K562 (cell line): ENCODE measurements at regions not wholly inside any gene's neighbourhood (a gene's known extent, or its start where the extent isn't known, plus 50 kb on each side); places are given as distances from the start of the nearest gene placed in this dataset.

ENCODE experiments used
- ATAC-seq: fragments of 200-7000 bp; cut with Tn5 transposase; 3 replicates; pipeline ENCODE4 v1.9.1; 2020; ENCODE audit warnings: moderate library complexity
- BruUV-seq: library from RNA; stranded (reverse); fragments of 400-500 nt; replicated peaks from 2 replicates; lab custom pipeline; 2021; lab: Mats Ljungman, UMichigan
- CTCF ChIA-PET: fragments of 300-600 bp; formaldehyde crosslinking; extraction: SDS; loops from one replicate; lab custom pipeline; 2021; ENCODE audit warnings: low intra/inter-chr PET ratio; lab: Yijun Ruan, JAX
- POLR2A ChIA-PET: fragments of 300-600, 350-650 bp; sonication (Branson Sonifier 250); formaldehyde crosslinking; extraction: SDS; loops from one replicate; lab custom pipeline; 2021; ENCODE audit warnings: antibody characterized with exemption, inconsistent platforms; lab: Yijun Ruan, JAX
- DNase-seq, 4 experiments: peaks; one replicate each; pipeline versions ENCODE4 v3.0.0 to v3.0.0-alpha.2; 2011 to 2018; ENCODE audit warnings: low spot score in 3 of 4, mixed read lengths in 3 of 4; ENCODE audit errors: extremely low read depth in 1 of 4
- FAIRE-seq: peaks from 2 replicates; lab custom pipeline; 2011; peaks lifted over from hg19 to GRCh38; lab: Jason Lieb, UNC
- H2AFZ ChIP-seq: 2 replicates; pipeline ENCODE4 v1.6.0; 2011; ENCODE audit warnings: low read depth, low read length, control low read depth, inconsistent platforms
- H3K27ac ChIP-seq: fragments of 200-600 bp; 3 replicates; pipeline ENCODE4 v1.8.0; 2011; ENCODE audit warnings: low read depth, mild to moderate bottlenecking, control low read depth, inconsistent platforms, low read length, moderate library complexity, mixed read lengths; ENCODE audit errors: extremely low read depth
- H3K27me3 ChIP-seq, 2 experiments: fragments of 300-600 bp in 1 of 2; 2 replicates in 1 of 2; 3 replicates in 1 of 2; pipeline versions ENCODE4 v1.6.0 to v1.8.0; 2011; ENCODE audit warnings: inconsistent platforms in 2 of 2, low read length in 2 of 2, mild to moderate bottlenecking in 1 of 2, mixed read lengths in 1 of 2, moderate library complexity in 1 of 2; ENCODE audit not compliant: control insufficient read depth in 2 of 2, insufficient read depth in 2 of 2
- H3K36me3 ChIP-seq: fragments of 300-600 bp; 3 replicates; pipeline ENCODE4 v1.8.0; 2011; ENCODE audit warnings: mild to moderate bottlenecking, low read length, inconsistent platforms; ENCODE audit not compliant: control insufficient read depth, insufficient read depth
- H3K4me1 ChIP-seq, 2 experiments: fragments of 200-600 bp in 1 of 2; replicated peaks in 1 of 2; 2 replicates in 1 of 2; 3 replicates in 1 of 2; pipeline versions ENCODE4 v1.5.1 to v1.8.0; 2011; ENCODE audit warnings: inconsistent platforms in 2 of 2, low read length in 2 of 2, mild to moderate bottlenecking in 1 of 2, mixed read lengths in 1 of 2, moderate library complexity in 1 of 2; ENCODE audit not compliant: control insufficient read depth in 2 of 2, insufficient read depth in 2 of 2
- H3K4me2 ChIP-seq: 2 replicates; pipeline ENCODE4 v1.6.1; 2011; ENCODE audit warnings: low read length, control low read depth, inconsistent platforms, mixed read lengths; ENCODE audit not compliant: insufficient read depth
- H3K4me3 ChIP-seq: fragments of 200-600 bp; sonication (generic), shearing (Covaris generic); 2 replicates; pipeline ENCODE4 v1.5.1; 2016; ENCODE audit warnings: control low read depth, inconsistent platforms
- H3K79me2 ChIP-seq: fragments of 200-600 bp; 3 replicates; pipeline ENCODE4 v1.8.0; 2011; ENCODE audit warnings: low read length, inconsistent platforms; ENCODE audit not compliant: control insufficient read depth, insufficient read depth
- H3K9ac ChIP-seq, 2 experiments: 2 replicates each; pipeline versions ENCODE4 v1.6.0 to v1.6.1; 2011; ENCODE audit warnings: low read depth in 2 of 2, low read length in 2 of 2, control low read depth in 1 of 2, inconsistent platforms in 1 of 2, mild to moderate bottlenecking in 1 of 2, mixed read lengths in 1 of 2; ENCODE audit not compliant: insufficient read depth in 1 of 2
- H3K9me1 ChIP-seq: one replicate; pipeline ENCODE4 v1.6.0; 2011; ENCODE audit warnings: inconsistent platforms, mild to moderate bottlenecking, low read length, moderate library complexity; ENCODE audit not compliant: control insufficient read depth, insufficient read depth
- H3K9me3 ChIP-seq: replicated peaks from 2 replicates; pipeline ENCODE4 v1.5.1; 2011; ENCODE audit warnings: low read depth, low read length, inconsistent platforms; ENCODE audit not compliant: control insufficient read depth, insufficient read depth
- H4K20me1 ChIP-seq: replicated peaks from 2 replicates; pipeline ENCODE4 v1.6.1; 2011; ENCODE audit warnings: low read length, inconsistent platforms, mixed read lengths; ENCODE audit not compliant: control insufficient read depth, insufficient read depth
- HEY1 ChIP-seq: fragments of 250-450 bp; sonication (Bioruptor Pico); IDR thresholded peaks from 2 replicates; pipeline ENCODE4 v1.5.0; 2020; ENCODE audit warnings: mild to moderate bottlenecking, moderate library complexity, borderline replicate concordance
- JUND ChIP-seq, 2 experiments: IDR thresholded peaks; 2 replicates in 1 of 2; 3 replicates in 1 of 2; pipeline ENCODE4 v1.6.1; 2011; ENCODE audit warnings: borderline replicate concordance in 2 of 2, low read depth in 2 of 2, low read length in 2 of 2, improper control_type of control experiment in 1 of 2, missing biosample characterization in 1 of 2, missing genetic modification characterization in 1 of 2, missing genetic modification reagents in 1 of 2
- MYBL2 ChIP-seq, 2 experiments: fragments of 450-650 bp in 1 of 2; sonication (generic) in 1 of 2; formaldehyde crosslinking in 1 of 2; IDR thresholded peaks; 2 replicates each; pipeline versions ENCODE4 v1.6.1 to v1.8.1; 2017 to 2022; ENCODE audit warnings: borderline replicate concordance in 1 of 2, inconsistent platforms in 1 of 2, low read depth in 1 of 2, mild to moderate bottlenecking in 1 of 2, missing genetic modification reagents in 1 of 2, moderate library complexity in 1 of 2
- NR2C2 ChIP-seq, 2 experiments: fragments of 200-800 bp in 1 of 2; sonication (Bioruptor generic) in 1 of 2; sonication (generic) in 1 of 2; formaldehyde crosslinking in 1 of 2; IDR thresholded peaks; 2 replicates each; pipeline versions ENCODE4 v1.6.1 to v1.8.0; 2016 to 2022; ENCODE audit warnings: mild to moderate bottlenecking in 1 of 2, missing compliant biosample characterization in 1 of 2, missing genetic modification characterization in 1 of 2, missing genetic modification reagents in 1 of 2
- PCBP1 ChIP-seq: fragments of 200-400 bp; formaldehyde crosslinking; IDR thresholded peaks from 2 replicates; pipeline ENCODE4 v1.6.1; 2018; ENCODE audit warnings: mild to moderate bottlenecking, low read depth, low read length; ENCODE audit not compliant: poor library complexity, severe bottlenecking
- RAD51 ChIP-seq: fragments of 450-650 bp; IDR thresholded peaks from 2 replicates; pipeline ENCODE4 v1.7.1; 2016; ENCODE audit warnings: low read depth, mild to moderate bottlenecking, borderline replicate concordance
- SRSF1 ChIP-seq: fragments of 200-400 bp; formaldehyde crosslinking; IDR thresholded peaks from 2 replicates; pipeline ENCODE4 v1.6.1; 2017; ENCODE audit warnings: mild to moderate bottlenecking, low read depth, low read length, moderate library complexity
- TEAD1 ChIP-seq, 2 experiments: fragments of 450-650 bp in 1 of 2; sonication (generic) in 1 of 2; formaldehyde crosslinking; IDR thresholded peaks; 2 replicates each; pipeline versions ENCODE4 v1.4.0 to v1.8.0; 2020 to 2022; ENCODE audit warnings: mild to moderate bottlenecking in 2 of 2, missing genetic modification reagents in 1 of 2
- ZNF121 ChIP-seq: sonication (generic); formaldehyde crosslinking; conservative IDR thresholded peaks from 2 replicates; pipeline ENCODE4 v1.8.0; 2022; ENCODE audit warnings: missing genetic modification reagents
- in situ Hi-C: fragments of 300-500 bp; cut with MboI; formaldehyde crosslinking; loops from 4 replicates; pipeline ENCODE4 v1.15.0; 2018; ENCODE audit warnings: inconsistent platforms, mixed read lengths
- intact Hi-C: fragments of 100-400 bp; cut with micrococcal nuclease; formaldehyde crosslinking; loops from 2 replicates; pipeline ENCODE4 v1.14.2; 2022
- TF ChIP-seq, protein P1 (sequence below): fragments of 250-450 bp; sonication (Bioruptor Pico); IDR thresholded peaks from 2 replicates; pipeline ENCODE4 v1.8.0; 2021; ENCODE audit warnings: mild to moderate bottlenecking, moderate library complexity
- TF ChIP-seq, protein P2 (sequence below): fragments of 200-800 bp; sonication (Bioruptor generic); IDR thresholded peaks from 2 replicates; pipeline ENCODE4 v1.6.1; 2016; ENCODE audit warnings: missing genetic modification characterization, missing compliant biosample characterization

DNA sequence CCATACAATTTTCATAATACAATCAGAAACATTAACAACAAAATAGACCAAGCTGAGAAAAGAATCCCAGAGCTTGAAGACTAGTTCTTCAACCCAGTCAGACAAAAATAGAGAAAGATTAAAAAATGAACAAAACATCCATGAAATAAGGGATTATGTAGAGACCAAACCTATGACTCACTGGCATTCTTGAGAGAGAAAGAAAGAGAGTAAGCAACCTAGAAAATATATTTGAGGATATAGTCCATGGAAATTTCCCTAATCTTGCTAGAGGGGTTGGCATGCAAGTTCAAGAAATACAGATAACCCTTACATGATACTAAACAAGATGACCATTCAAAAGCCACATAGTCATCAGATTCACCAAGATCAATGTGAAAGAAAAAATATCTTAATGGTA is 281.7 kb downstream of the CCDC85A start:
- CTCF ChIA-PET, result no interaction called here
- in situ Hi-C loops, result no loop called here
- TF ChIP-seq, protein P1, sequence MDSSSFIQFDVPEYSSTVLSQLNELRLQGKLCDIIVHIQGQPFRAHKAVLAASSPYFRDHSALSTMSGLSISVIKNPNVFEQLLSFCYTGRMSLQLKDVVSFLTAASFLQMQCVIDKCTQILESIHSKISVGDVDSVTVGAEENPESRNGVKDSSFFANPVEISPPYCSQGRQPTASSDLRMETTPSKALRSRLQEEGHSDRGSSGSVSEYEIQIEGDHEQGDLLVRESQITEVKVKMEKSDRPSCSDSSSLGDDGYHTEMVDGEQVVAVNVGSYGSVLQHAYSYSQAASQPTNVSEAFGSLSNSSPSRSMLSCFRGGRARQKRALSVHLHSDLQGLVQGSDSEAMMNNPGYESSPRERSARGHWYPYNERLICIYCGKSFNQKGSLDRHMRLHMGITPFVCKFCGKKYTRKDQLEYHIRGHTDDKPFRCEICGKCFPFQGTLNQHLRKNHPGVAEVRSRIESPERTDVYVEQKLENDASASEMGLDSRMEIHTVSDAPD (CRISPR knock-in tag), result no peak
- TF ChIP-seq SRSF1 (no peak), JUND (IDR thresholded peaks at IDR 0.05; ENCODE audit: borderline replicate concordance, low read depth, low read length) (no peak), JUND (tag; IDR thresholded peaks at IDR 0.05; ENCODE audit: borderline replicate concordance, low read depth, low read length) (no peak), TEAD1 (CRISPR knock-in tag; IDR thresholded peaks at IDR 0.05) (no peak), PCBP1 (no peak), NR2C2 (CRISPR knock-in tag; IDR thresholded peaks at IDR 0.05) (no peak), NR2C2 (tag; IDR thresholded peaks at IDR 0.05) (no peak), MYBL2 (IDR thresholded peaks at IDR 0.05; ENCODE audit: low read depth) (no peak), MYBL2 (CRISPR knock-in tag; IDR thresholded peaks at IDR 0.05; ENCODE audit: borderline replicate concordance) (no peak), RAD51 (no peak), ZNF121 (CRISPR knock-in tag) (no peak), HEY1 (CRISPR knock-in tag) (no peak)
- TF ChIP-seq, protein P2, sequence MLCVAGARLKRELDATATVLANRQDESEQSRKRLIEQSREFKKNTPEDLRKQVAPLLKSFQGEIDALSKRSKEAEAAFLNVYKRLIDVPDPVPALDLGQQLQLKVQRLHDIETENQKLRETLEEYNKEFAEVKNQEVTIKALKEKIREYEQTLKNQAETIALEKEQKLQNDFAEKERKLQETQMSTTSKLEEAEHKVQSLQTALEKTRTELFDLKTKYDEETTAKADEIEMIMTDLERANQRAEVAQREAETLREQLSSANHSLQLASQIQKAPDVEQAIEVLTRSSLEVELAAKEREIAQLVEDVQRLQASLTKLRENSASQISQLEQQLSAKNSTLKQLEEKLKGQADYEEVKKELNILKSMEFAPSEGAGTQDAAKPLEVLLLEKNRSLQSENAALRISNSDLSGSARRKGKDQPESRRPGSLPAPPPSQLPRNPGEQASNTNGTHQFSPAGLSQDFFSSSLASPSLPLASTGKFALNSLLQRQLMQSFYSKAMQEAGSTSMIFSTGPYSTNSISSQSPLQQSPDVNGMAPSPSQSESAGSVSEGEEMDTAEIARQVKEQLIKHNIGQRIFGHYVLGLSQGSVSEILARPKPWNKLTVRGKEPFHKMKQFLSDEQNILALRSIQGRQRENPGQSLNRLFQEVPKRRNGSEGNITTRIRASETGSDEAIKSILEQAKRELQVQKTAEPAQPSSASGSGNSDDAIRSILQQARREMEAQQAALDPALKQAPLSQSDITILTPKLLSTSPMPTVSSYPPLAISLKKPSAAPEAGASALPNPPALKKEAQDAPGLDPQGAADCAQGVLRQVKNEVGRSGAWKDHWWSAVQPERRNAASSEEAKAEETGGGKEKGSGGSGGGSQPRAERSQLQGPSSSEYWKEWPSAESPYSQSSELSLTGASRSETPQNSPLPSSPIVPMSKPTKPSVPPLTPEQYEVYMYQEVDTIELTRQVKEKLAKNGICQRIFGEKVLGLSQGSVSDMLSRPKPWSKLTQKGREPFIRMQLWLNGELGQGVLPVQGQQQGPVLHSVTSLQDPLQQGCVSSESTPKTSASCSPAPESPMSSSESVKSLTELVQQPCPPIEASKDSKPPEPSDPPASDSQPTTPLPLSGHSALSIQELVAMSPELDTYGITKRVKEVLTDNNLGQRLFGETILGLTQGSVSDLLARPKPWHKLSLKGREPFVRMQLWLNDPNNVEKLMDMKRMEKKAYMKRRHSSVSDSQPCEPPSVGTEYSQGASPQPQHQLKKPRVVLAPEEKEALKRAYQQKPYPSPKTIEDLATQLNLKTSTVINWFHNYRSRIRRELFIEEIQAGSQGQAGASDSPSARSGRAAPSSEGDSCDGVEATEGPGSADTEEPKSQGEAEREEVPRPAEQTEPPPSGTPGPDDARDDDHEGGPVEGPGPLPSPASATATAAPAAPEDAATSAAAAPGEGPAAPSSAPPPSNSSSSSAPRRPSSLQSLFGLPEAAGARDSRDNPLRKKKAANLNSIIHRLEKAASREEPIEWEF, result no peak

More for the DNA sequence above, 281.7 kb downstream of the CCDC85A start:
- Histone ChIP-seq H4K20me1 (no peaks in the 10 kb centered on the region), H3K36me3 (no peaks in the 10 kb centered on the region), H3K4me2 (no peak overlapping the region), H2AFZ (no peak overlapping the region), H3K27ac (no peak overlapping the region), H3K79me2 (no peaks in the 10 kb centered on the region), H3K27me3 (no peaks in the 10 kb centered on the region), H3K9me3 (no peaks in the 10 kb centered on the region), H3K4me1 (no peaks in the 10 kb centered on the region), H3K4me3 (no peak overlapping the region), H3K9me1 (no peaks in the 10 kb centered on the region), H3K9ac (no peak overlapping the region)
- DNase-seq (no peak), FAIRE-seq (no peak), ATAC-seq (no peak)
- BruUV-seq, result no TSS peak
- POLR2A ChIA-PET, result no interaction called here
- intact Hi-C loops, result no loop called here
